HG03175 (cell line): ENCODE measurements at regions not wholly inside any gene's neighbourhood (a gene's known extent, or its start where the extent isn't known, plus 50 kb on each side); places are given as distances from the start of the nearest gene placed in this dataset.

ENCODE experiments used
- ATAC-seq: cut with Tn5 transposase; IDR thresholded peaks from one replicate; pipeline ENCODE4 v1.9.1; 2021; ENCODE audit warnings: mild to moderate bottlenecking, moderate library complexity; ENCODE audit not compliant: unreplicated experiment

GRCh38 chr3:163039636-163040035 lies 1543.0 kb downstream of the OTOL1 start:
- no peak for ATAC-seq

GRCh38 chr3:163043074-163043473 lies 1546.5 kb downstream of the OTOL1 start:
- ATAC-seq = no peak

GRCh38 chr3:163045945-163046344 lies 1549.3 kb downstream of the OTOL1 start:
- no peak for ATAC-seq

GRCh38 chr3:163048881-163049280 lies 1552.3 kb downstream of the OTOL1 start:
- ATAC-seq = no peak

GRCh38 chr3:163056874-163057497 lies 1560.4 kb downstream of the OTOL1 start:
- no peak for ATAC-seq

GRCh38 chr3:163058031-163058854 lies 1561.6 kb downstream of the OTOL1 start:
- no peak for ATAC-seq

GRCh38 chr3:163071713-163072112 lies 1575.1 kb downstream of the OTOL1 start:
- ATAC-seq = no peak
